ENCODE measurements at regions not wholly inside any gene's neighbourhood (a gene's known extent, or its start where the extent isn't known, plus 50 kb on each side); places are given as distances from the start of the nearest gene placed in this dataset.

DNA sequence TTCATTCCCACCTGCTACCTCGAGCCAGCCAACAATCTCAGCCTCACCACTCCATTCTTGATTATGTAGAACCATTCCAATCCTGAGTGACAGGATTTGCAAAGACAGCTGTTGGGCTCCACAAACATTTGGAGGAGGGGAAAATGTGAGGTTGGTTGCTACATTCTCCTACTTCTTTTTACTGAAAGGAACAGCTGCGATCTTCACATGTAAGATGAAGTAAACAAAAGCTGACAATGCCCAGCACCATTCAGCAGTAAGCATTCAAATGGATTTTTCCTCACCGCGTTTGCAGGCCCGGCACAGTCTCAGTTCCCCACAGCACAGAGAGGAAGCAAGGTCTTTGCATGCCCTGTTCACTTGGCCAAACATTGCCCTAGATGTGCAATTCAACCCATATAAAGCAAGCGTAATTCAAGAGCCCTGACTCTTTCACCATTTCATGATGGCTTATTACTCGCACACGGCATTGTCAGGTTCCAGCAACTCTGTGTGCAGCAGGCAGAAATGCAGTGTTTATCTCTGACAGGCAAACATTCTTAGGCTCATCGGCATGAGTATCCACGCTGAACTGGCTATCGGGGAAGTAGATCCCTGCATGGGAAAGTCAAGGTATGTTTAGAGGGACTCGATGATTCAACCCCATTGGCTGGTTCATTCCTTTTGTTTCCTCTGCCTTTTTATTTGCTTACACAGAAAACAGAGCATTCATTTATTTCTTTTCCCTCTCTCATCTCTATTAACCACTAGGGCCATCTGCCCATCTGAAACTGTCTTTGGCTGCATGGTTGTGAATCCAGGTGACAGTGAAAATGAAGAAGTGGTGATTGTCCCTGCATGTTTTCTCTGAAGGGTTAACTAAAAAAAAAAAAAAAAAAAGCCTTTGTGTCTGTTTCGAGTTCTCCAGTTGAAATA lies 236.1 kb upstream of the PLEKHG7 start:
- DNase-seq (ENCODE audit: low spot score) = no peak

DNA sequence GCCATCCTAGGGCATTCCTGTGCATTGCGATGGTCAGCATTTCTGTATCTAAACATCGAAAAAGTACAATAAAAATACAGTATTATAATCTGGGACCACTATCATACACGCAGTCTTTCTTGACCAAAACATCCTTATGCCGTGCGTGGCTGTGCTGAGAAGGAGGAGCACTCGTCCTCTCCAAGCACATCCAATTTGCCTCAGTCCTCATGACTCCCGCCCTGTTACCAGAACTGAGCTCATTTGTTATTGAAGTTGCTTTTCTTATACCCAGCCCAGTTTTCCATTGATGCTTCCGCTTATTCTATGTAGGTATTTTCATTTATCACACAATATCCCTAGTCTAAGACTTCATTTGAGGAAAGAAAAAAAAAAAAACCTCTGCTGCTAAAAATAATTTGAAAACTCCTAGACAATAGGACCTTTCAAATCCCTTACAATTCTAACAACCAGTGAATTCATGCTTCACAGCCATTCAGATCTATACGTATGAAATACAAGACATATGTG lies 236.9 kb upstream of the PLEKHG7 start:
- no peak for DNase-seq (ENCODE audit: low spot score)

DNA sequence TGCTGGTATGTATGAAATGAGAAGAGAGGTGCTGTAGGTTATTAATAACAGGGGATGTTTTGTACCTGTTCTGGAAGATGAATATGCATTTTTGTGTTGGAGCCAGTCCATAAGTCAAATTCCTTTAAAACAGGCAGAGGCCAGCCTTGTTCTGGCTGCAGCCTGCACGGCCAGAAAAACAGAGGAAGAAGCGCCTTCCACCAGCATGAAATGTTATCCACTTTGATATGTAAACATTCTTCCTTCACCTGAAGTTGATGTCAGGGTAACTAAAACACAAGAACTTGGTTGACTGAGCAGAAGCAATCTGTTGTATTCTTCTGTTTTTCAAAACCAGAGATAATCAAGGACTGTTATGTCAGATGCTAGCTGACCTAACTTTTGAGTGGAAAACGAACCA lies 237.9 kb upstream of the PLEKHG7 start:
- no peak for DNase-seq (ENCODE audit: low spot score)

DNA sequence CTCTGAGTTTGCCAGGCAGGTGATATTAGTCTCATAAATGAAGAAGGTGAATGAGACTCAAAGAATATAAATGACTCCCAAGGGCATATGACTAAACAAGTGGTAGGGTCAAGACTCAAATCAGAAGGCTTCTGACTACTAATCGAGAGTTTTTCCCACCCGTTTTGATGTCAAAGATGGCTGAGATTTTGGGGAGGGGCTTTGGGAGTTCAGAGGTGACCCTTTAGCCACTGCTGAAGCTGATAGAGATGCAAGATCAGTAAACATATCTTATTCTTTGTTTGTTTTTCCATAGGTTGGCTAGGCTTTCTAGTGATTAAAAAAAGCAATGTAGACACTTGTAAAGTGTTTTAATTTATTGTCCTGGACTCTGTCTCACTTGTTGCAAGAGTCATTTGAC lies 239.6 kb upstream of the PLEKHG7 start:
- DNase-seq (ENCODE audit: low spot score) = no peak

DNA sequence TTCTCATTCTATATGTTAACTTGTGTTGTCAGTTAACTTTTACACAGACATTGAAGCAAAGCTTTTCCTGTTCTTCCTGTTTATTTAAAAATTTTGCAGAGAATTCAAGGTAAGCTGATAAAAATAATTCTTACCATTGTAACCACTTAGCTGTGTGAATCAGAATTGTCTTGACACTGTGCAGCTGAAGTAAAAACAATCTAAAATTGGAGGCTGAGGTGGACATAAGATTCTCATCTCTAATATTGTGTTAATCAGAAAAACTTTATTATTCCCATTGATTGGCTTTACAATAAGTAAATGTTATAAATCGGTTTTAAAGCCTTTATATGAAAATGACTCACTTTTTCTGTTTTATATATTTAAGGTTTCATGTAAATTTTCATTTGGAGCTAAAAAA lies 240.3 kb upstream of the PLEKHG7 start:
- DNase-seq (ENCODE audit: low spot score) = no peak

DNA sequence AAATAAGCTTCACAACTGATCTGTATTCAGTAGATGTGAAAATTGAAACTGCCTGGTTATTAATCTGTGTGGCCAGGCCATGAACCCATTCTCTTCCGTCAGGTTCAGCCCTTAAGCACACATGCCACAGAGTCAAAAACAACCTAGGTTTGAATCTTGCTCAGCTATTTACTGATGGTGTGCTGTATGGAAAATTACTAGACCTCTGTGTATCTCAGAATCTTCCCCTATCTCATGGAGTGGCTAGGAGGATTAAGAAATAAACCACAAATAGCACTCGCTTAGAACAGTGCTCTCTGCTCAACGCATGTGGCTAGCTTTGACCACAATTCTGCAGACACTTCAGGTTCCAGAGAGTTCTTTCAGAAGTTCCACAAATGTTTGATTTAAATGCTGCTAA lies 240.7 kb upstream of the PLEKHG7 start:
- no peak for DNase-seq (ENCODE audit: low spot score)

DNA sequence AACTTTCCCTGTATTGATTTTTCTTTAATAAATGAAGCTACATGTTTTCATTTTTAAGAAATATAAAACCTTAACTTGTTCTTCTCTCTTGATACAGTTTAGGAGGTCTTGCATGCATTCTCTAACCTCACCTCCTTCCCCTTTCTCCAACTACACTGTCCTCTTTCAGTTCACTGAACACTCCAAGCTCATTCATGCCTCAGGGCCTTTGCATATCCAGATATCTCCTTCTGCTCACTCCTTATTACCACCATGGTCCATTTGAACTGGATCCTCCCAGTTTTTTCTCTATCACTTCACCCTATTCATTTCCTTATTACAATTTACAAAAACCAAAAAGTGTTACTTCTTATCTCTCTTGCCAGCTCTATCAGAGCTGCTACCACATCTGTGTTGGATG lies 242.9 kb upstream of the PLEKHG7 start:
- DNase-seq (ENCODE audit: low spot score) = no peak

DNA sequence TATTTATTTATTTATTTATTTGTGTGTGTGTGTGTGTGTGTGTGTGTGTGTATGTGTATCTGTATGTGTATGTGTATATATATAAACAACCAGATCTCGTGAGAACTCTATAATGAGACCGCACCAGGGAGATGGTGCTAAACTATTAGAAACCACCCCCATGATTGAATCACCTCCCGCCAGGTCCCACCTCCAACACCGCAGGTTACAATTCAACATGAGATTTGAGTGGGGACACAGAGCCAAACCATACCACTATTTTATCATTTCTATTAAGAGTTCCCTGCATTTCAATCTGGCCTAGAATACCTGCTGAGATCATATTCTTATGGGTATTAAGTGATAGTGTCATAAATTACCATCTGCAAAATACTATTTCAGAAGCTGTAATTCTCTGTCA lies 243.8 kb upstream of the PLEKHG7 start:
- no peak for DNase-seq (ENCODE audit: low spot score)

DNA sequence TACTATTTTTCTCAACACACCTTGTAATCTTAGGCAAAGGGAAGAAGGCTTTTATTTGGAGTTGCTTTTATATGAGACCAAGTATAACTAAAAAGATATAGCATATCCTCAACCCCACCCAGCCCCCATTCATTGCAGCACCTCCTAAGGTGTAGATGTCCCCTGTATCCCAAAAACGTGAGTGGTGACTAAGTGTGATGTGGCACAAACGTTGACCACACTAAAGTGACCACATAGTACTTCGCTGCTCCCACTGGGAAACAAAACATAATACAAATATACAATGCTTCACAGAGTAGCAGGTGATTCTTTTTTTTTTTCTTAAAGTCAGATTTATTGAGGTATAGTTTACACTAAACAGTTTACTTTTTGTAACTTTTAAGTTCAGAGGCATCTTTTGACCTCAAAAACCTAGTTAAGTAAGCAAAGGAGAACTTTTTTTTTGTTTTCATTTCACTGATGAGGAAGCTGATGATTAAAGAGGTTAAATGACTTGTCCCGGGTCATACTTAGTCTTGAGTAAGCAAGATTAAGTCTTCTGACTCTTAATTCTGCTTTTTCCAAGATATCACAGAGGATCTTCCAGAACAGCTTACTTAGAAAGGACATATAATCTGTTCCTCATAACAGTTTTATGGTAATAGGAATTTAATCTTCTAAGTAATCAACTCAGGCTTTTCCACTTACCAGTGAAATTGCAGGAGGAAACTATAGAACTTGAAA lies 245.2 kb upstream of the PLEKHG7 start:
- DNase-seq (ENCODE audit: low spot score) = no peak

DNA sequence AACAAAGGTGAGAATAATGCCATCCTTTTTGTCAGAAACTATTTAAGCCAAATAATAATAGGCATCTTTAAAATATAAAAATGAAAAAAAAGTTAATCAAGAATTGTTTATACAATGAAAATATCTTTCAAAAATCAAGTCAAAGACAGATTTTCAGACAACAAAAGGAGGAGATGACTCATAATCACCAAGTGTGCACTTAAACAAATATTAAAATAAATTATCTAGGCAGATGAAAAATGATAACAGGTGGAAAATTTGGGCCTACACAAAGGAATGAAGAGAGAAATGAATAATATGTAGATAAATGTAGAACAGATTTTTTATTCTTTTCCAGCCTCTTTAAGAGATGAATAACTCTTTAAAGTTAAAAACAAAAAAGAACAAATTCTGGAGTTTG lies 250.0 kb upstream of the PLEKHG7 start:
- no peak for DNase-seq (ENCODE audit: low spot score)

DNA sequence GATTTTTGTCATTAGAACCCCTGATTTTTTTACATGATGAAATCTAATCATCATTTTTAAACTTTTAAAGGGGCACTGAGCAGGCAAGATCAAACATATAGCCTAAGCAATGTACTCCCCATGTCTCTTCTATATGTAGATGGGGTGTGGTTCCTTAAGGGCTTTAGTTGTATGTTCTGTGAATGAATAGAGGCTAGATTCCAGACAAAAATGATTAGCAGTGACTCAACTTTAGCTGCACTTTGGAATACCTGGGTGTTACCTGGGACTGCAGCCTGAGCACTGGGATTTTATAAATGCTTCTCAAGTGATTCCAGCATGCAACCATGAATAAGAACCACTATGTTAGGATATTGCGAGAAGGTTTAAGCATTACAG lies 256.7 kb upstream of the PLEKHG7 start:
- DNase-seq (ENCODE audit: low spot score) = no peak

DNA sequence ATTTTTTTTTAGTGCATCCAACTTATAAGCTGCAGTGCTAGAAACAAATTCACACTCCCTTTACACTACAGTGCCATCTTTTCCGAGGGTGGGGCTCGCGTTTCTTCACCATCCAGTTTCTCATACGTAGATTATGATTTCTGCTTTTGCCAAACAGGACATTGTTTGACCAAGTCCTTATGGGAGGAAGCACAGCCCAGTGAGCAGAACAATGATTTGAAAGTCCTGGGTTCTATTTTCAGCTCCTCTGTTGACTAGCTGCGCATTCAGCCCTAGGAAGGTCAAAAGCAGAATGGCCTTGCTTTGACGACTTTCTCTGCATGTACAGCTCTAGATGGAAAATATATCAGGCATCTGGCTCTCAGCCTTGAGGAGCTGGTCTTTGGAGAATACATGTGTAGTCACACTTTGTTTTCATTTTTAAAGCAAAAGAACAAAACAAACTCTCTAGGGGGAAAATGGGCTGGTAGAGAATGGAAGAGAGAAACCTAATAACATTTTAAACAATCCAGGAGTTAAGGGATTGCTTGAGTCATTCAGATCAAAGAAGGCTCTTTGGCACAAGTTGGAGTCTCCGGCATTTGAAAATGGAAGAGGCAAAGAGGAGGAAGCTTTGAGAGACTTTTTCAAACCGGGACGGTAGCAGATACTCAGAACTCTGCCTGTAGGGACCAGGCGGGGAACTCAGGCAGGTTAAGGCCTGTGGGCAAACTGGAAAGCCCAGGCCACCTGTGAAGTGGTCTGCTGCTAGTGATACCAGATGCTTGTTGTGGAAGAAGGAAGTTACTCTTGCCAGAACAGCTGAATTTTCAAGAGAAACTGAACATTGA lies 257.3 kb upstream of the PLEKHG7 start:
- DNase-seq (ENCODE audit: low spot score) = no peak

DNA sequence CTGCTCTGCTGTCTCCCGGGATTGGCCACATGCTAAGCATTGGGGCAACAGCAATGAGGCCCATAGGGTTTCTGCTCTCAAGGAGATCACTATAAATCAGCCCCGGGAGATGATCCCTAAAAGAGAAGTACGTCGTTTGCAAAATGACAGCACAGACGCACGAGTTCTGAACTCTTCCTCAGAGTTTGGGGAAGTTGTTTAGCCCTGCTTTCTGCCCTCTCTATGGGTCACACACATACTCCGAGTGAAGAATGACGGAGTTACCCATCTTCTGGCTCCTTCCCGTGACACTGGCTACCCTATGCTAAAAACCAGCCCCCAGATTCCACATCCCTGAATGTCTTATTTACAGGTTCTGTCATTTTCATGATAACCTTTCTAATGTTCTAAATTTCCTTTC lies 258.0 kb upstream of the PLEKHG7 start:
- no peak for DNase-seq (ENCODE audit: low spot score)

DNA sequence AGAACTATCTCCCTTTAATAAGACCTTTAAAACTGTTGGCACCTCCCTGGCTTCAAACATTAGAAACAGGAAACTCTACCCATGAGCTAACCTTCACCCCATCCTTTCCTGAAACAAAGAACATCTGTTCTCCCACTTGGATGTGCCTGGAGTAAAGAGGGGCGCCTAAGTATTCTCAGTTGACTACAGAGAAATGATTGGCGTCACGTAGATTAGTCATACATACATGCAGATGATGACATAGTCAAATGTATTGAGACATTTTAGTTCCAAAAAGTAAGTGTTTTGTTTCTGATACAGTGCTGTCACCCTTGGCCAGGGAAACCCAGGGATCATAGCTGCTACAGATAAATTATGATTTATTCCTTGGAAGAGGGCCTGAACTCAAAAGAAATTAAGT lies 260.0 kb upstream of the PLEKHG7 start:
- no peak for DNase-seq (ENCODE audit: low spot score)

DNA sequence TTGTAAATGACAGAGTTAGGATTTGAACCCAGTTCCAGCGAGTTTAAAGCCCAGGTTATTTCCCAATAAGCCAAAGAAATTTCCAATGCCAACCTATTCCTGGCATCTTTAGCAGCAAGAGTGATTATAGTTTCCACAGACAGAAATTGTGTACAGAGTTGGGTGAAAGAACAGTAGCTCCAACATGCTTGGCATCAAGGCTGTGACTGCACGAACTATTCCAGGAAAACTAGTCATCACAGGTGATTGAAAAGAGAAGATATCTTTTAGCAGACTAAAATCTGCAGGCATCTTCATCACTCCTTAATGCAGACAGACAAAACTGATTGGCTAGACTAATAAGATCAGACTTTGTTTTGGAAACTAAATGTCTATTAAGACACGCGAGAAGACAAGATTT lies 262.7 kb upstream of the PLEKHG7 start:
- no peak for DNase-seq (ENCODE audit: low spot score)

DNA sequence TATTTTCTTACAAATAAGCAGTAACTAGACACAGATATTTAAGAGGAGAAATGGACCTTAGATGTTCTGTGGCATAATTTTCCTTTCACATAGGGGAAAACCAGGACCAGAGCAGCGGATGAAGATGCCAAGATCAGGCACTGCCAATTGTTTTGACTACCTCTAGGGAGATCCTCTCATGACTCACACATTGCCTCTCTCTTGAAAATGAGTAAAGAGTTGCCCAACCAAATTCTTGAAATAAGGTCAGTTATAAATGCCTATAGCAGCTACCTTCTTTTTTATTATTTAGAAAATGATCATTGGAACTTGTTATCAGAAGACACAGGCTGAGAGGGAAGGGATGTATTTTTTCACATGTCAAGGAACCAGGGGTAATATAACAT lies 263.4 kb upstream of the PLEKHG7 start:
- DNase-seq (ENCODE audit: low spot score) = no peak

DNA sequence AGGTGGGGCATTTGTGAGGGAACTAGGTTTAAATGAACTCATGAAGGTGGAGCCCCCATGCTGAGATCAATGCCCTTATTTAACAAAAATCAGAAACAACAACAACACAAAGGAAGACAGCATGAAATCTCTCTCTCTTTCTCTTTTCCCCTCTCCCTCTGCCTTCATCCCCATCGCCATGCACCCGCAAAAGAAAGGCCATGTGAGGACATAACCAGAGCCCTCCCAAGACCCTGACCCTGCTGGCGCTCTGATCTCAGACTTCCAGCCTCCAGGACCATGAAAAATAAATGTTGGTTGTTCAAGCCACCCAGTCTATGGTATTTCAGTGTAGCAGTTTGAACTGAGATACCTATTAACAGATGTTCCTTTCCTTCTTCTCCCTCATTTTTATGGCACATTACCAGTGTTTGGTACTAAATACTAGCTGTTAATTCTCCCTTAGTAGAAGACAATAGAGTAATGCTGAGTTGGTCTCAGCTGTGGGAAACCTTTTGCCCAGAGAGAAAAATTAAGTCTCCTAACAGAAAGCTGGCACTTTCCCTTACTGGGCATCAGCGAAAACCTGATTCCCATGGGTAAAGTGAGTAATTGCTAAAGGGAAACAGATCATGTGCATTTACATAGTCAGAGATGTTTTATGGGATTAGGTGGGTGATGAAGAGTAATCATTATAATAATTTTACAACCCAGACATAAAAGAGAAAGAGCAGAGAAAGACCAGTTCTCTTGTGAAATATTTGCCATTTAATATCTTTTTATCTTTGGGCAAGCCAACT lies 264.0 kb upstream of the PLEKHG7 start:
- no peak for DNase-seq (ENCODE audit: low spot score)

DNA sequence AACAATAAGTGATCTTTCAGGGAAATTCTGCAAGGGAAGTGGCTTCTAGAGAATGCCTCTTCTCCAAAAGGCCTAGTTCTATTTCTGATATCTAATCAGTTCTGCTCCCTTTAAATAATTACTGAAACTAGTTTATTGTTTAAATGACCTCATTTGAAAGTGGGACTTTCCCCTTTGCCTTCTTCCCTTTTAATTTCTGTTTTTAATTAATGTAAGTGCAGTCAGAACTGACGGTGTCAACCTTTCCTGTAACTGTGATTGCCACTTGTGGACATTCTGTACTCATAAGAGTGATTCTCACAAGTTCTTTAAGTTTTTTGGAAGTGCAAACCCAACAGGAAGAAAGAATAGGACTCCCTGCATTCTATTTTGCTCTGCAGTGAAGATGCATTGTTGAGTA lies 265.3 kb upstream of the PLEKHG7 start:
- DNase-seq (ENCODE audit: low spot score) = no peak

DNA sequence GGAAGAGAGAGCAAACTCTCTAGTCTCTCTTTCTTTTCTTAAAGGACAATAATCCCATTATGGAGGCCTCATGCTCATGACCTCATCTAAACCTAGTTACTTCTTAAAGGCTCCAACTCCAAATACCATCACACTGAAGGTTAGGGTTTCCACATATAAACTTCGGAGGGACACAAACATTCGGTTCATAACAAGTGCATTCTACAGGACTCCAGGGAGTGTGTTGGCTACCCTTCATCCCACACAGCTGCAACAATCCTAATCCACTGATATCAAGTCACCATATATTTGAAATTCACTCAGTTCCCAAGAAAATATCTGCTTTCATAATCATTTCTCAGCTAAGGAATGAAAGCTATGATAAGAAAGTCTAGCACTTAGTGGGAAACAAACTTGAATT lies 265.9 kb upstream of the PLEKHG7 start:
- no peak for DNase-seq (ENCODE audit: low spot score)

DNA sequence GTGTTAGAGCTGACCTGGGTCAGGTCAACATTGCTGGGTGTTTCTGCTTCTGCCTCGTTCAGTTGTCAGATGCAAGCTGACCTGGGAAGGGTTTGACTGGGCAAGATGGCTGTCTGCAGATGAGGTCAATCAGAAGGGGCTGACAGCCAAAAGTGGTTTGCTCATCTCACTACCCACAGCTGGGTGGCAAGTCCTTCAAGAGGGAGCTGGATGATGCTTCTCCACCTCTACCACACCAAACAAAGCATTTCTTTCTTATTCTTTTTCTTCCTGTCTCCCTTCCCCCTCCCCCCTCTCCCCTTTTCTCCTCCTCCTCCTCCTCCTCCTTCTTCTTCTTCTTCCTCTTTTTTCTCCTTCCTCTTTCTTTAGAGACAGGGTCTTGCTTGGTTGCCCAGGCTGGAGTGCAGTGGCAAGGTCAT lies 268.2 kb upstream of the PLEKHG7 start:
- no peak for DNase-seq (ENCODE audit: low spot score)

DNA sequence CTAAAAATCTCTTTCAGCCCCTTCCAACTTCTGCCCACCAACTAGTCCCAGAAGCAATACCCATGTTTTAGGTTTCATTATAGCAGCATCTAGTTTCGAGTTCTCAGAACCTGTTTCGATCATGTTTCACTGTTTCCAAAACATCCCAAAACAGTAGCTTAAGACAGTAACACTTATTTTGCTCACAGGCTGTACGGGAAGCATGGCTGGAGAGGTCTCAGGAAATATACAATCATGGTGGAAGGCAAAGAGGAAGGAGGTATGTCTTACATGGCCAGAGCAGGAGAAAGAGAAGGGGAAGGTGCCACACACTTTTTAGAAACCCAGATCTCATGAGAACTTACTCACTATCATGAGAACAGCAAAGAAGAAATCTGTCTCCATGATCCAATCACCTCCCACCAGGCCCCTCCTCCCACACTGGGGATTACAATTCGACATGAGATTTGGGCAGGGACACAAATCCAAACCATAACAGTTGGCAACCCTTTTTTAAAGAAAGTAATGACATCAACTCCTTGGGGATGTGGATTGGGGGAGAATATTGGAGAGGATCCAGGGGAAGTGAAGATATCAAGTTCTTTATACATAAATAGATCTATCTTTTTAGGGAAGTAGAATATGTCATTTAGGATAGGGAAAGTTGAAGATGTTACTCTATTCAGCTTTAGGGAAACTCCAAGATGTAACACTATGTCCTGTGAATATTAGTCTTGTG lies 269.9 kb upstream of the PLEKHG7 start:
- no peak for DNase-seq (ENCODE audit: low spot score)

Data from SK-N-DZ (cell line).